GM23248 (cell line): ENCODE measurements at regions not wholly inside any gene's neighbourhood (a gene's known extent, or its start where the extent isn't known, plus 50 kb on each side); places are given as distances from the start of the nearest gene placed in this dataset.

Experiments
- DNase-seq: peaks from one replicate; pipeline ENCODE4 v3.0.0-alpha.2; 2015
- H2AFZ ChIP-seq: fragments of 200-600 bp; sonication (generic); 2 replicates; pipeline ENCODE4 v1.6.1; 2016; ENCODE audit warnings: antibody characterized with exemption
- H3F3A ChIP-seq: fragments of 200-600 bp; sonication (generic); 2 replicates; pipeline ENCODE4 v1.6.1; 2016; ENCODE audit warnings: mild to moderate bottlenecking, antibody characterized with exemption, mixed run types; ENCODE audit not compliant: insufficient read depth
- H3K27ac ChIP-seq: fragments of 200-600 bp; sonication (generic); 2 replicates; pipeline ENCODE4 v1.5.1; 2016; ENCODE audit warnings: mild to moderate bottlenecking
- H3K27me3 ChIP-seq: fragments of 200-600 bp; sonication (generic); replicated peaks from 2 replicates; pipeline ENCODE4 v1.6.1; 2016; ENCODE audit warnings: mild to moderate bottlenecking; ENCODE audit not compliant: insufficient read depth
- H3K36me3 ChIP-seq: fragments of 200-600 bp; sonication (generic); 2 replicates; pipeline ENCODE4 v1.6.1; 2016; ENCODE audit warnings: low read depth, mild to moderate bottlenecking
- H3K4me1 ChIP-seq: fragments of 200-600 bp; sonication (generic); 2 replicates; pipeline ENCODE4 v1.6.1; 2016; ENCODE audit warnings: mild to moderate bottlenecking; ENCODE audit not compliant: insufficient read depth
- H3K4me2 ChIP-seq: fragments of 200-600 bp; sonication (generic); one replicate; pipeline ENCODE4 v1.6.1; 2016; ENCODE audit warnings: mild to moderate bottlenecking; ENCODE audit not compliant: unreplicated experiment
- H3K4me3 ChIP-seq: fragments of 200-600 bp; sonication (generic); 2 replicates; pipeline ENCODE4 v1.5.1; 2016; ENCODE audit warnings: mild to moderate bottlenecking
- H3K79me2 ChIP-seq: fragments of 200-600 bp; sonication (generic); 2 replicates; pipeline ENCODE4 v1.6.1; 2016; ENCODE audit warnings: mild to moderate bottlenecking; ENCODE audit not compliant: insufficient read depth
- H3K9ac ChIP-seq: fragments of 200-600 bp; sonication (generic); 2 replicates; pipeline ENCODE4 v1.6.1; 2016; ENCODE audit warnings: mild to moderate bottlenecking
- H3K9me2 ChIP-seq: fragments of 200-600 bp; sonication (generic); 2 replicates; pipeline ENCODE4 v1.6.1; 2016; ENCODE audit warnings: mixed run types, mild to moderate bottlenecking, moderate library complexity; ENCODE audit not compliant: insufficient read depth
- H3K9me3 ChIP-seq: fragments of 200-600 bp; sonication (generic); one replicate; pipeline ENCODE4 v1.6.1; 2017; ENCODE audit warnings: low read depth
- H4K20me1 ChIP-seq: fragments of 200-600 bp; sonication (generic); 2 replicates; pipeline ENCODE4 v1.6.0; 2016; ENCODE audit not compliant: insufficient read depth
- EZH2 ChIP-seq: fragments of 200-600 bp; sonication (generic); IDR thresholded peaks from 2 replicates; pipeline ENCODE4 v1.6.1; 2018; ENCODE audit warnings: antibody characterized with exemption, mild to moderate bottlenecking; ENCODE audit not compliant: insufficient read depth, poor library complexity, severe bottlenecking
- EZH2phosphoT487 ChIP-seq: fragments of 200-600 bp; sonication (generic); IDR thresholded peaks from 2 replicates; pipeline ENCODE4 v1.6.1; 2018; ENCODE audit warnings: antibody characterized with exemption, moderate library complexity, mild to moderate bottlenecking, low read depth; ENCODE audit not compliant: insufficient read depth
- WGBS, 2 experiments: methylation state at CpG; one replicate each; pipeline ENCODE4 v1.1.6; 2015 to 2017; ENCODE audit warnings: low lambda C conversion rate in 2 of 2, low coverage in 1 of 2; ENCODE audit errors: missing lambda C conversion rate in 2 of 2; 5-methylcytosine and 5-hydroxymethylcytosine counted together
- in situ Hi-C: fragments of 300-500 bp; cut with MboI; formaldehyde crosslinking; loops from 2 replicates; pipeline ENCODE4 v1.15.0; 2020

DNA sequence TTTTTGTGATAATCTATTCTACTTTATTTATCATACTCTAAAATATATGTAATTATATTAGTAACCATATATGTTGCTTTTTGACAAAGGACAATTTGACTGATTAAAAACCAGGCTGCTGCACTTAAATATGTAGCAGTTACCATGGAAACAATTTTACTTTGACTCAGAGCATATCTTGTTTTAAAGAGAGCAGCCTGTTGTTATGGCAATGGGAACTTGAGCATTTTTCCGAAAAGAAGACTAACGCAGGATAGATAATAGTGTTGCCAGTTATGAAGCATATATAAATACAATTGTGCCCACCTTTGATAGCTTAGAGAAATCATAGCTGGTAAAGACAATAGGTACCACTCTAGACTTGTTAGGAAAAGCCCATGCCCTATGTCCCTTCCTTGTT, 283.0 kb downstream of the GASK1B start:
- 19 to 20% methylated on average over 2 of the region's 2 CpGs for WGBS, 2 experiments

DNA sequence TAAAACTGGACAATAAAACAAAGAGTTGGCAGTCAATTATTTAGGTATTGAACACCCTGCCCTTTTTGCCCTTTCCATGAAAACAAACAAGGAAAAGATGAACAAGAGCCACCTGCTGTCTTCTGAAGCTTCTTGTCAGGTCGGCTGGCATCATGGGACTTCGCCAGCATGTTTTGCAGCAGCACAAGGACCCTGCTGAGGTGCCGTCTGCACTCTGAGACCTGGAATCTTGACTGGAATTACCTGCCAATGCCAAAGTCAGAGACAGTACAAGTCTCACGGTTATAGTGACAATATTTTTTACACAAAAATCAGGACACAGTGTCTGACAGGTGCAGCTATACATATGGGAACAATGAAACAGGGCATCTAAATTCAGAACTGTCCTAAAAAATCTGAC, 284.5 kb downstream of the GASK1B start:
- no peaks in the 10 kb centered on the region for H4K20me1 ChIP-seq
- no peak for TF ChIP-seq EZH2
- TF ChIP-seq EZH2phosphoT487: no peak
- H3K4me3 ChIP-seq: no peak overlapping the region
- H3K36me3 ChIP-seq: no peaks in the 10 kb centered on the region
- H3K9ac ChIP-seq: no peak overlapping the region
- no peaks in the 10 kb centered on the region for H3F3A ChIP-seq
- H2AFZ ChIP-seq: no peak overlapping the region
- H3K4me1 ChIP-seq: no peaks in the 10 kb centered on the region
- no peaks in the 10 kb centered on the region for H3K9me3 ChIP-seq
- WGBS, 2 experiments: 11 to 16% methylated on average over 4 of the region's 4 CpGs
- no peaks in the 10 kb centered on the region for H3K9me2 ChIP-seq
- H3K27ac ChIP-seq: no peak overlapping the region
- in situ Hi-C loops: no loop called here
- no peak overlapping the region for H3K4me2 ChIP-seq
- H3K27me3 ChIP-seq: no peaks in the 10 kb centered on the region
- no peak for DNase-seq
- H3K79me2 ChIP-seq: no peaks in the 10 kb centered on the region

More for the DNA sequence above, 283.0 kb downstream of the GASK1B start:
- H3K9ac ChIP-seq: no peak overlapping the region
- H3K36me3 ChIP-seq: no peaks in the 10 kb centered on the region
- no peaks in the 10 kb centered on the region for H3K27me3 ChIP-seq
- H3F3A ChIP-seq: no peaks in the 10 kb centered on the region
- no peak overlapping the region for H2AFZ ChIP-seq
- in situ Hi-C loops: no loop called here
- H3K4me3 ChIP-seq: no peak overlapping the region
- H3K9me2 ChIP-seq: no peaks in the 10 kb centered on the region
- H4K20me1 ChIP-seq: no peaks in the 10 kb centered on the region
- H3K4me2 ChIP-seq: no peak overlapping the region
- no peaks in the 10 kb centered on the region for H3K4me1 ChIP-seq
- no peak overlapping the region for H3K27ac ChIP-seq
- H3K9me3 ChIP-seq: no peaks in the 10 kb centered on the region
- no peak for DNase-seq
- no peaks in the 10 kb centered on the region for H3K79me2 ChIP-seq
- TF ChIP-seq EZH2phosphoT487 (no peak), EZH2 (no peak)

DNA sequence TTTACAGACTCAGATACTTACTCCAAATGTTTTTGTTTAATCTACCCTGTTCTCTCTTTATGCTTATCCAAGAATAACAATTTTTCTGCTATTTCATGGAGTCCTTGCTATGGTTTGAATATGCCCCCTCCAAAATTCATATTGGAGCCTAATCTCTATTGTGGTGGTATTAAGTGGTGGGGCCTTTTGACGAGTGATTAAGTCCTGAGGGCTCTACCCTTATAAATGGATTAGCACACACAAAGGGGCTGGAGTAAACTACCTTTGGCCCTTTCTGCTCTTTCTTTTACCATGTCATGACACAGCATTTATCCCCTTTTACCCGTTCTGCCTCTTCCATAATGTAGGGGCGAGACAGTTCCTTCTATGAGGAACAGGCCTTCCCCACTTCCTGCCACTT, 285.5 kb downstream of the GASK1B start:
- in situ Hi-C loops: no loop called here
- no peaks in the 10 kb centered on the region for H3K9me3 ChIP-seq
- no peak overlapping the region for H2AFZ ChIP-seq
- TF ChIP-seq EZH2 (no peak), EZH2phosphoT487 (no peak)
- no peak overlapping the region for H3K4me2 ChIP-seq
- H4K20me1 ChIP-seq: no peaks in the 10 kb centered on the region
- no peaks in the 10 kb centered on the region for H3K9me2 ChIP-seq
- H3K9ac ChIP-seq: no peak overlapping the region
- no peaks in the 10 kb centered on the region for H3K27me3 ChIP-seq
- no peaks in the 10 kb centered on the region for H3K79me2 ChIP-seq
- no peak overlapping the region for H3K27ac ChIP-seq
- no peak for DNase-seq
- no peak overlapping the region for H3K4me3 ChIP-seq
- no peaks in the 10 kb centered on the region for H3K4me1 ChIP-seq
- WGBS, 2 experiments: 8% methylated on average over 3 of the region's 3 CpGs
- H3K36me3 ChIP-seq: no peaks in the 10 kb centered on the region
- no peaks in the 10 kb centered on the region for H3F3A ChIP-seq

DNA sequence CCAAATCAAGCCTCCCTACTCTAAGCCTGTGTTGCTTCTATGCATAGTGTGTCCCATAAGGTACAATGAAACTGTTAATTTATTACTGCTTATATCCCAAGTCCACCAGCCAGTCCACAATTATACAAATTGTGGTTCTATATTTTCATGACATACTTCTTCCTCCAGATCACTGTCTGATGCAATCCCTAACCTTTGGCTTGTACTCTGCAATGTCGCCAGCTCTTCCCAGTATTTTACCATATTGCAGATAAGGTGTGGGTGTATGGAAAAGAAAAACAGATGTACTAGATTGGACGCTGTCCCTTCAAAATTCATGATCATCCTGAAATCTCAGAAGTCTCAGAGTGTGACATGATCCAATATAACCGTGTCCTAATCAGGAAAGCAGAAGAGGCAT, 286.2 kb downstream of the GASK1B start:
- H3K36me3 ChIP-seq: no peaks in the 10 kb centered on the region
- H3K79me2 ChIP-seq: no peaks in the 10 kb centered on the region
- H3K27me3 ChIP-seq: no peaks in the 10 kb centered on the region
- H4K20me1 ChIP-seq: no peaks in the 10 kb centered on the region
- no peak for DNase-seq
- in situ Hi-C loops: no loop called here
- H3K4me2 ChIP-seq: no peak overlapping the region
- H3K27ac ChIP-seq: no peak overlapping the region
- H3K9me2 ChIP-seq: no peaks in the 10 kb centered on the region
- H3F3A ChIP-seq: no peaks in the 10 kb centered on the region
- H3K9ac ChIP-seq: no peak overlapping the region
- no peaks in the 10 kb centered on the region for H3K9me3 ChIP-seq
- TF ChIP-seq EZH2 (no peak), EZH2phosphoT487 (no peak)
- H2AFZ ChIP-seq: no peak overlapping the region
- H3K4me1 ChIP-seq: no peaks in the 10 kb centered on the region
- 27 to 30% methylated on average over 3 of the region's 3 CpGs for WGBS, 2 experiments
- no peak overlapping the region for H3K4me3 ChIP-seq

DNA sequence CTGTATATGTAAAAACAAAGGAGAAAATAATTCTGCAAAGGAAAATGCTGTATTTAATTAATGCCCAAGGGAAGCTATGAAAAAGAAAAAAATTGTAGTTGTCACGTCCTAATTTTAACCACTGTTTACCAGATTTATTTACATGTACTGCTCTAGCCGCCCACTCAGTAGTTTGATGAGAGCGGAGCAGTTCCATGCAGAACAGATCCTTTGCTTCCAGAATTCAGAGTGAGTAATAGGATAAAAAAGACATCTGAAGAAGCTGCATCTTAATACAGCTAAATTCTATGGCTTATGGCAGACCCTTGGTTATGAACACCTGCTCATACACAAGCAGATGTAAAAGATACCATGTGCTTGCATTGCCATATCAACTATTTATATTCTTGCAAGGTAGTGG, 287.0 kb downstream of the GASK1B start:
- WGBS, 2 experiments: 25 to 30% methylated on average over 3 of the region's 3 CpGs

More for the DNA sequence above, 287.0 kb downstream of the GASK1B start:
- Histone ChIP-seq H2AFZ (no peak overlapping the region), H3K9me2 (no peaks in the 10 kb centered on the region), H3K9me3 (no peaks in the 10 kb centered on the region), H3K4me1 (no peaks in the 10 kb centered on the region), H3K4me2 (no peak overlapping the region), H3K27ac (no peak overlapping the region), H3K9ac (no peak overlapping the region), H4K20me1 (no peaks in the 10 kb centered on the region), H3F3A (no peaks in the 10 kb centered on the region), H3K36me3 (no peaks in the 10 kb centered on the region), H3K4me3 (no peak overlapping the region), H3K27me3 (no peaks in the 10 kb centered on the region), H3K79me2 (no peaks in the 10 kb centered on the region)
- in situ Hi-C loops: no loop called here
- TF ChIP-seq EZH2phosphoT487 (no peak), EZH2 (no peak)
- DNase-seq: no peak
